Activated CD4-positive, alpha-beta T cell treated with anti-CD3 and anti-CD28 coated beads for 36 hours (primary cell): ENCODE measurements at regions not wholly inside any gene's neighbourhood (a gene's known extent, or its start where the extent isn't known, plus 50 kb on each side); places are given as distances from the start of the nearest gene placed in this dataset.
A peak's percentile ranks its signal among the peaks of the same experiment; 100 is the strongest.
"Not testable (repeated sequence)": the region's sequence is repeated elsewhere in the genome, so short reads cannot be mapped to it uniquely, and the experiment has no call there.

Experiments
- ATAC-seq: fragments of 200-7000 bp; cut with Tn5 transposase; one replicate; pipeline ENCODE4 v1.10.0; 2021; ENCODE audit warnings: mild to moderate bottlenecking, moderate library complexity
- CTCF ChIA-PET: fragments of 350-600 bp; sonication (Branson Sonifier 250); formaldehyde crosslinking; loops from one replicate; lab custom pipeline; 2021; ENCODE audit warnings: antibody characterized with exemption; lab: Charles Lee
- POLR2A ChIA-PET: fragments of 350-600 bp; sonication (Branson Sonifier 250); formaldehyde crosslinking; loops from one replicate; lab custom pipeline; 2021; ENCODE audit warnings: antibody characterized with exemption, inconsistent platforms; lab: Charles Lee
- DNase-seq: peaks from one replicate; pipeline ENCODE4 v3.0.0-alpha.2; 2020
- H3K27ac Mint-ChIP-seq: one replicate; pipeline ENCODE4 v1.8.0; 2021; ENCODE audit warnings: mixed read lengths
- H3K27me3 Mint-ChIP-seq: one replicate; pipeline ENCODE4 v1.8.0; 2021; ENCODE audit warnings: mixed read lengths
- H3K36me3 Mint-ChIP-seq: one replicate; pipeline ENCODE4 v1.8.0; 2021; ENCODE audit warnings: low read depth, mixed read lengths
- H3K4me1 Mint-ChIP-seq: one replicate; pipeline ENCODE4 v1.8.0; 2021; ENCODE audit warnings: mixed read lengths
- H3K4me3 Mint-ChIP-seq: one replicate; pipeline ENCODE4 v1.8.0; 2021; ENCODE audit warnings: mild to moderate bottlenecking, moderate library complexity, mixed read lengths
- H3K9me3 Mint-ChIP-seq: one replicate; pipeline ENCODE4 v1.8.0; 2021; ENCODE audit warnings: low read depth, mixed read lengths
- intact Hi-C, 2 experiments: fragments of 100-400 bp; cut with DNase I in 1 of 2; cut with micrococcal nuclease in 1 of 2; formaldehyde crosslinking; loops; one replicate each; pipeline versions ENCODE4 v1.14.2 to v1.15.1; 2022 to 2024; cut with DNase I, micrococcal nuclease

DNA sequence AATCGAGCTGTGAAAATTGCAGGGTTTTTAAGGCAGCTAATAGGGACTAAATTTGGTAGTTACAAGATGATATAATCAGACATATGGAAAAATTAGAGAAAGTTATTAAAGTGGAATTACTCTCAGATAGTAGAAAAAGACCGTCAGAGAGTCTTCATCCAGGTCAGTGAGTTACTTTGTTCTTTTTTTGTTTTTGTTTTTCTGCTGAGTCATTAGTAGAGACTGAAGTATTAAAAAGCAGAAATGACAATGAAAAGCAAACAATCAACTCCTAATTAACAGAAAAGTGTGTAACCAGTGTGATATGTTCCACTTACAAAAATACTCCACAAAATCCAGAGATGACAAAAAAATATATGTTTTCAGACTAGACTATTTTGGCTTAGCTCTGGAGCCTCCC is 480.4 kb upstream of the COX7C start:
- Mint-ChIP-seq H3K27me3 (no peaks in the 10 kb centered on the region), H3K4me3 (no peak overlapping the region), H3K27ac (no peak overlapping the region), H3K36me3 (no peaks in the 10 kb centered on the region), H3K4me1 (no peaks in the 10 kb centered on the region), H3K9me3 (no peaks in the 10 kb centered on the region)
- CTCF ChIA-PET, result no interaction called here
- ATAC-seq (no peak), DNase-seq (no peak)
- intact Hi-C loops, result no loop called here
- POLR2A ChIA-PET, result no interaction called here

DNA sequence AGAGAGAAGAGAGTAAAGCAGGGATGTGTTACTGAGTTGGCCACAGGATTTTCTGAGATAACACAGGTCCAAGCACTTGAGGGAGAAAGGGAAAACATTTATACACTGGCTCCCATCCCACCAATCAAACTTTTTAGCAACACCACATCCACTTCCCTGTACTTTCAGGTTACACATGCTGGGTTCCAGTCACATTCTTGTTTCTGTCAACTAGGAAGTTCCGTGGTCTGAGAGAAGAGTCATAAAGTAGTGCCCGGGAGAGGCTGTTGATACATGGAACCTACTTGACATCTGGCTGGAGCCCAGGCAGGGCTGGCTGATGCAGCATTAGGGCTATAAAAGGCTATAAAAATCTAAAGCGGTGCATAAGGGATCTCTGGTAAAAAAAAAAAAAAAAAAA is 473.9 kb upstream of the COX7C start:
- Mint-ChIP-seq H3K36me3 (no peaks in the 10 kb centered on the region), H3K4me3 (no peak overlapping the region), H3K9me3 (peaks cover 6% of the 10 kb centered on the region), H3K27ac (no peak overlapping the region), H3K27me3 (no peaks in the 10 kb centered on the region), H3K4me1 (no peaks in the 10 kb centered on the region)
- no peak for DNase-seq
- POLR2A ChIA-PET, result no interaction called here
- no peak for ATAC-seq
- intact Hi-C loops, result no loop called here
- CTCF ChIA-PET, result no interaction called here

DNA sequence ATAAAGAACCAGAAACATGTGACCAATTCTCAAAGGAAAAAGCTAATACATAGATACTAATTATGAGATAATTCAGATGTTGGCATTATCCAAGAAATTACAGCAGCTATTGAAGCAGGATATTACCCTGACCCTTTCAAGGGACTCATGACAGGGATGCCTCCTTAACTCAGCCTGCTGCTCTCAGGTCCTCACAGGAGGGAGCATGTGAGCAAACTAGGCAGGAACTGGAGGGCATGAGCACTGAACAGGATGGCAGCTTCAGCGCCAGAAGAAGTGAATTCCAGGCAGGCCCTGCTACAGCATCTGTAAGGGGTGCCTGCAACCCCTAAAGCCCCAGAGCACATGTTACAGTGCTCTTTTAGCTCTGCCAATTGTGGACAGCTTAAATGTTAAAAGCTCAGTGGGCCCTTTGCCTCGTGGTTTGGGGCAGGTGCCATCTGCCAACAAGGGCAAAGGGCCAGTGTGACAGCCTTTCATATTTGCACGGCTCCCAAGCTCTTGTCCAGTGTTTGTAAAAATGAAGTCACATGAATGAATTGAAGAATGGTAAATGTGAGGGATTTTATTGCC is 464.7 kb upstream of the COX7C start:
- H3K27me3 Mint-ChIP-seq, result no peaks in the 10 kb centered on the region
- no peaks in the 10 kb centered on the region for H3K36me3 Mint-ChIP-seq
- no peak for DNase-seq
- POLR2A ChIA-PET, result no interaction called here
- H3K4me3 Mint-ChIP-seq, result no peak overlapping the region
- CTCF ChIA-PET, result no interaction called here
- intact Hi-C loops, result no loop called here
- no peak for ATAC-seq
- no peaks in the 10 kb centered on the region for H3K4me1 Mint-ChIP-seq
- no peaks in the 10 kb centered on the region for H3K9me3 Mint-ChIP-seq
- no peak overlapping the region for H3K27ac Mint-ChIP-seq

DNA sequence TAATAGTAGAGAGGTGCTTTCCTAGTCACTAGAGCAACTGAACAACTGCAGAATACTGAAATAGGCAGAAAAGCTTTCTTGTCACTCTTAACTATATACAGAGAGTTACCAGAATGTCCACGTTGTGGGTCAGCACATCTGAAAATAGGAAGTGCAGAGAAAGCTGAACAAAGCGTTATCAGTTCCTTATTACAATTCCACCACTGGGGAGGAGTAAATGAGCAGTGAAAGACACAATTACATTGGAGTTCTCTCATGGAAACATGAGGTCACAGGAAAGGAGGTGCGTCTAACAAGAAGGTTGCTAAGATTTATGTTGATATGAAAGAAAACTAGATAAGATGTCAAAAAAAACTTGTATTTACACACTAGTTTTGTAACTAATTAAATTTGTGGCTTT is 461.9 kb upstream of the COX7C start:
- no peak for DNase-seq
- no peak for ATAC-seq
- POLR2A ChIA-PET, result no interaction called here

DNA sequence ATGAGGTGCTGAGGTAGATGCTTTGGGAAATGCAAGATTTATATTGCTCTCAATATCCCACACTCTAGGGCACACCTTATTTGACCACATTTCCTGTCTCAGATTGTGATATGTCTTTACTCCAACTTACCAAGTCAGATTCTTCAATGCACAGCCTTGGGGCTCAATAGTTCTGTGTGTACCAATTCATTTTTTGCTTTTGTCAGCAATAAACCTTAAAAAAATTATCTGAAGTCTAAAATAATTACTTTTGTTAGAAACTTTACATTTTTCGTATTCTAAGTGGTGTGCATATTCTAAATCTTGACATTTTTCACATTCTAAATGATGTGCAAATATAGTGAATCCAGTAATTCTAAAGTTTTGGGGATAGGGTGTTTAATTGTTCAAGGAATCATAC is 447.5 kb upstream of the COX7C start:
- H3K9me3 Mint-ChIP-seq, result peaks cover 7% of the 10 kb centered on the region
- H3K27ac Mint-ChIP-seq, result no peak overlapping the region
- DNase-seq (no peak), ATAC-seq (no peak)
- CTCF ChIA-PET, result no interaction called here
- no peaks in the 10 kb centered on the region for H3K27me3 Mint-ChIP-seq
- POLR2A ChIA-PET, result no interaction called here
- no peaks in the 10 kb centered on the region for H3K4me1 Mint-ChIP-seq
- intact Hi-C loops, result no loop called here
- H3K36me3 Mint-ChIP-seq, result no peaks in the 10 kb centered on the region
- H3K4me3 Mint-ChIP-seq, result no peak overlapping the region

More for the DNA sequence above, 461.9 kb upstream of the COX7C start:
- Mint-ChIP-seq H3K9me3 (no peaks in the 10 kb centered on the region), H3K36me3 (no peaks in the 10 kb centered on the region), H3K27ac (no peak overlapping the region), H3K4me3 (no peak overlapping the region), H3K27me3 (peaks cover 2% of the 10 kb centered on the region), H3K4me1 (no peaks in the 10 kb centered on the region)
- CTCF ChIA-PET, result no interaction called here
- intact Hi-C loops, result no loop called here

DNA sequence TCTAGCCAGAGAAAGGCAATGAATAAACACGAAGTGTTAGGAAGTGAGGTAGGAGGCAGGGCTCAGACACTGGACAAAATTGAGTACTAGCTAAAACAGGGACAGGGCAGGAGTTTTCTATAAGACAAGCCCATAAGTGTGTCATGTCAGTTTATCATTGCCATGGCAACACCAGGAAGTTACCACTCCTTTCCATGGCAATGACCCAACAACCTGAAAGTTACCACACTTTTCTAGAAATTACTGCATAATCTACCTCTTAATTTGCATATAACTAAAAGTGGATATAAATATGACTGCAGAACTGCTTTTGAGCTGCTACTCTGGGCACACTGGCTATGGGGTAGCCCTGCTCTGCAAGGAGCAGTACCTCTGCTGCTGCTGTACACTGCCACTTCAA is 442.5 kb upstream of the COX7C start:
- no peaks in the 10 kb centered on the region for H3K36me3 Mint-ChIP-seq
- H3K27ac Mint-ChIP-seq, result no peak overlapping the region
- DNase-seq (peak; percentile 6), ATAC-seq (peak; percentile 71)
- H3K27me3 Mint-ChIP-seq, result no peaks in the 10 kb centered on the region
- intact Hi-C loops, result no loop called here
- peaks cover 2% of the 10 kb centered on the region for H3K9me3 Mint-ChIP-seq
- H3K4me3 Mint-ChIP-seq, result no peak overlapping the region
- no peaks in the 10 kb centered on the region for H3K4me1 Mint-ChIP-seq
- ChIA-PET CTCF (no interaction called here), POLR2A (no interaction called here)

DNA sequence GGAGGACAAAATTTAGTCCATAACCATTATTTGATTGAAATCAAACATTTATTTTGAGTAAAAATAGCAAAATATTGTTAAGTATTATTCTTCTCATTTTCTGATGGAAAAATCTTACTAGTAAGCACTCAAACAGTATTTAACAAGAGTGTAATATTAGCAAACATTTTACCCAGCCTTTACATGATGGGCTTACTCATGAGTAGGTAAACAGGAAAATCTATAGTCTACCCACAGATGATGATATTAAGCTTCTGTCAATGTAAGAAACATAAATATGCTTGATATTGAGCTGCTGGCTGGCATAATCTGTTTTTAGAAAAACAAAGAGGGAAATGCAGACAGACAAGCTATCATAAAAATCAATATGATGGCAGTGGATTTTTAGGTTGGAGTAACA is 418.5 kb upstream of the COX7C start:
- intact Hi-C loops, result no loop called here
- no peaks in the 10 kb centered on the region for H3K9me3 Mint-ChIP-seq
- POLR2A ChIA-PET, result no interaction called here
- no peaks in the 10 kb centered on the region for H3K36me3 Mint-ChIP-seq
- DNase-seq, result no peak
- no peak for ATAC-seq
- H3K27me3 Mint-ChIP-seq, result no peaks in the 10 kb centered on the region
- no peak overlapping the region for H3K27ac Mint-ChIP-seq
- no peaks in the 10 kb centered on the region for H3K4me1 Mint-ChIP-seq
- CTCF ChIA-PET, result no interaction called here
- H3K4me3 Mint-ChIP-seq, result no peak overlapping the region

DNA sequence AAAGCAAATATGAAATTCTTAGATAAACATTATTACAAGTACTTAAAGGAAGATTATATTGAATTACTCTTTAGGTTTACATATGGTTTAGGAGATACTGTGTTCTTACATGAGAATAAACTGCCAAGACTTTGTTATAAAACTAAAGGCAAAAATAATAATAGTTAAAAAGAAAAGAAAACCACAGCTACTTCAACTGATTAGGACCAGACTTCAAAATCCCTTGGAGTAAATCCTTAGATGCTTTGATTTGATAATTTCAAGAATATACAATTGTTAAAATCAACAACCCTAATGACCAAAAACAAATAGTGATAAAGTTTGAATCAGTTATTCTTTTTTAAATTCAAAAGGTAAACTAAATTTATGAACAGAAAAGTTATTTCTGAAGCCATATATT is 389.6 kb upstream of the COX7C start:
- ChIA-PET CTCF (no interaction called here), POLR2A (no interaction called here)
- H3K9me3 Mint-ChIP-seq, result peaks cover 6% of the 10 kb centered on the region
- no peak overlapping the region for H3K27ac Mint-ChIP-seq
- no peak overlapping the region for H3K4me3 Mint-ChIP-seq
- H3K4me1 Mint-ChIP-seq, result no peaks in the 10 kb centered on the region
- H3K27me3 Mint-ChIP-seq, result no peaks in the 10 kb centered on the region
- intact Hi-C loops, result no loop called here
- ATAC-seq (no peak), DNase-seq (no peak)
- no peaks in the 10 kb centered on the region for H3K36me3 Mint-ChIP-seq

DNA sequence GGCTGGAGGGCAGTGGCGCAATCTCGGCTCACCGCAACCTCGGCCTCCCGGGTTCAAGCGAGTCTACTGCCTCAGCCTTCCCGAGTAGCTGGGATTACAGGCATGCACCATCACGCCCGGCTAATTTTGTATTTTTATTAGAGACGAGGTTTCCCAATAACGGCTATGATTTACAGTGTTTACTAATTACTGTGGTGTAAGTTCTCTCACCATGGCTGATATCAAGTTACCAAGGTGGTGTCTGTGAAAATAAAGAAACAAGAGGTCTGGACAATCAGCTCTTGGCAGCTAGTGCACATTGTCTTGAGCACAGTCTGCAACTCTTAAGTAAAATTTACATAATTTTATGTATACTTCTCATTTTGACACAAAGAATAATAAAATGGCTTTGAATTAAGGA is 385.5 kb upstream of the COX7C start:
- H3K27me3 Mint-ChIP-seq, result no peaks in the 10 kb centered on the region
- DNase-seq, result no peak
- ChIA-PET CTCF (no interaction called here), POLR2A (interaction anchor here (0.7 kb wide), 1 partner anchor 216 kb away, joined by 4 read pairs; no protein-coding TSS in a partner anchor)
- H3K36me3 Mint-ChIP-seq, result no peaks in the 10 kb centered on the region
- intact Hi-C loops, result no loop called here
- no peaks in the 10 kb centered on the region for H3K4me1 Mint-ChIP-seq
- H3K4me3 Mint-ChIP-seq, result no peak overlapping the region
- H3K27ac Mint-ChIP-seq, result no peak overlapping the region
- no peak for ATAC-seq
- H3K9me3 Mint-ChIP-seq, result peaks cover 1% of the 10 kb centered on the region

DNA sequence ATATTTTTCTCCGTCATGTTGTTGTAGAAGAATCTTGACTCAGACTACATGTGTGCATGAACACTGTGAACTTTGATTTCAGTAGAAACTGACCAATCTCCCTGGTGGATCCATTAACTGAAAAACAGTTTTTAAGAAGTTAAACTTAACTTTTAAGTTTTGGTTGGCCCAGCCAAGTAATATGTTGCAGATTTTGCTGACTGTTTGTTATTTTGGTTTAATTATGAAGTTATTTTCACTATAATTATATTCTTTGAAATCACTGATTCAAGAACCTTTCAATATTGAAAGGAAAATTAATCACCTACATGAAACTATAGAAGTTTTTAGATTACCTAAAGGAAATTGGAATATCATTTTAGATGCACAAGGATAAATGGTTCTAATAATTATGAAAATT is 373.6 kb upstream of the COX7C start:
- Mint-ChIP-seq H3K9me3 (no peaks in the 10 kb centered on the region), H3K4me3 (no peak overlapping the region), H3K36me3 (no peaks in the 10 kb centered on the region), H3K4me1 (no peaks in the 10 kb centered on the region), H3K27me3 (no peaks in the 10 kb centered on the region), H3K27ac (no peak overlapping the region)
- POLR2A ChIA-PET, result no interaction called here
- intact Hi-C loops, result no loop called here
- DNase-seq, result no peak
- no peak for ATAC-seq
- CTCF ChIA-PET, result no interaction called here

DNA sequence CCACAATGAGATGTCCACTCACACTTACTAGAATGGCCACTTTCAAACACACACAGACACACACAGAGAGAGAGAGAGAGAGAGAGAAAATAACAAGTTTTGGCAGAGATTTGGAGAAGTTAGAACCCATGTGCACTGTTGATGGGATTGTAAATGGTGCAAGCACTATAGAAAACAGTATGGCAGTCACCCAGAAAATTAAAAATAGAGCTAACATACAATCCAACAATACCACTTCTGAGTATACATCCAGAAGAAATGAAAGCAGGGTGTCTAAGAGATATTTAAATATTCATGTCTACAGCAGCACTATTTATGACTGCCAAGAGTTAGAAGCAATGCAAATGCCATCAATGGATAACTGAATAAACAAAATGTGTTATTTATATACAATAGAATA is 359.9 kb upstream of the COX7C start:
- ChIA-PET CTCF (no interaction called here), POLR2A (no interaction called here)
- intact Hi-C loops, result no loop called here
- H3K27me3 Mint-ChIP-seq, result no peaks in the 10 kb centered on the region
- no peak overlapping the region for H3K27ac Mint-ChIP-seq
- no peak overlapping the region for H3K4me3 Mint-ChIP-seq
- DNase-seq (no peak), ATAC-seq (no peak)
- H3K9me3 Mint-ChIP-seq, result peaks cover 2% of the 10 kb centered on the region
- H3K4me1 Mint-ChIP-seq, result no peaks in the 10 kb centered on the region
- no peaks in the 10 kb centered on the region for H3K36me3 Mint-ChIP-seq

DNA sequence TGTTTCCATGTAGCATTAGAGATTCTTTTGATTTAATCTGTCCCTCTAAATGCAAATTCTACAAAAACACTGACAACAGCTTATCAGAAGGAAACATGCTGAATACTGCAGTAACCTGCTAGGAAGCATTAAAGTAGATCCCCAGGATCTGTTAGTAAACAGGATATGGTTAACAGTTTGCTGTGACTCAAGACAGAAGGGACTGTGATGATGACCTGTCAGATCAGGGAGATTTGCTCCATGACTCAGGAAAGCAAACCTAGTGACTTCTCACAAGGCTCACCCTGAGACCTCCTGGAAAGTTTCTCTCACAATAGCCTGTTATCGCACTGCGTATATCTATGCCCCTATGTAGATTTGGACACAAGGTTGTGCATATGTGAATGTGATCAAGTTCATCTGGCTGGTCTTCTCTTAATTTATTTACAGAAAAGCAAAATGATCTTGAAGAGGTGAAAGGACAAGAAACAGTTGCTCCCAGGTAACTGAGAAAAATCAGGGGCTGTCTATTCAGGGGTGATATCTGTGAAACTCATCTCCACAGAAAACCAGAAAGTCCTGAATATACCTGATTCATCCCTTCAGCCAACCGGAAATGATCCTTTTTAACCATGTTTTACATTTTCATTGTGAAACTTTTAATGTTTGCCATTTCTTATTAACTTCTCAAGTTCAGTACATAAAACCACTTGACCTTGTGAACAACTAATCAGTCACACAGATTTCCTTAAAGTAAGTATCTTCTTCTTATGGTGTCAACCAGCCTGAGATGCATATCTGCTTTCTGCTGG is 333.1 kb upstream of the COX7C start:
- CTCF ChIA-PET, H3K4me3 Mint-ChIP-seq, H3K9me3 Mint-ChIP-seq, H3K27ac Mint-ChIP-seq, H3K36me3 Mint-ChIP-seq, intact Hi-C loops, H3K27me3 Mint-ChIP-seq, DNase-seq, POLR2A ChIA-PET, H3K4me1 Mint-ChIP-seq: not testable (repeated sequence)
- ATAC-seq, result peak; percentile 74
